ENCODE measurements at regions not wholly inside any gene's neighbourhood (a gene's known extent, or its start where the extent isn't known, plus 50 kb on each side); places are given as distances from the start of the nearest gene placed in this dataset.

DNA sequence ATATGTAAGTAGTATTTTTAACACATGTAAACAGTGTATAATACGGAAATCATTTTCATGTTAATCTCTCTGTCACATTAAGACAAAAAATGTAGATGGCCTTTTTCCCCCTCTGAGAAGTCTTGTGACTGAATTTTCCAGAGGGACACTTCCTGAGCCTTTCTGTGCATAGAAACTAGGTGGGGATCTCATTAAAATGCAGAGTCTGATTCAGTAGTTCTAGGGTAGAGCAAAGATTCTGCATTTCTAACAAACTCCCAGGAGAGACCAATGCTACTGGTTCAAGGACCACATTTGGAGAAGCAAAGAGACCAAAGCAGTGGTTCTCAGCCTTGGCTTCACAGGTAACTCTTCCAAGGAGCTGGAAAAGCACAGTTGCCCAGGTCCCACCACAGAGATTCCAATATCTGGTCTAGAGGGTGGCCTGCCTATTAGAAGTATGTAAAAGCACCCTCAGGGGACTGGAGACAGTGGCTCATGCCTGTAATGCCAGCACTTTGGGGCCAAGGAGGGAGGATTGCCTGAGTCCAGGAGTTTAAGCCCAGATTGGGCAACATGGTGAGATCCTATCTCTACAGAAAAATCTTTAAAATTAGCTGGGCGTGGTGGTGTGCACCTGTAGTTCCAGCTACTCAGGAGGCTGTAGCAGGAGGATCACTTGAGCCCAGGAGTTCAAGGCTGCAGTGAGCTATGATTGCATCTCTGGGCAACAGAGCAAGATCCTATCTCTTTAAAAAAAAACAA is 378.5 kb downstream of the KIF16B start:
- no peak overlapping the region for H3K4me3 ChIP-seq (ENCODE audit: low read depth, low read length)
- DNase-seq (ENCODE audit: low read depth) = no peak
- TF ChIP-seq POLR2A (IDR thresholded peaks at IDR 0.05; ENCODE audit: extremely low read depth, insufficient read length) (no peak), MYC (IDR thresholded peaks at IDR 0.05; ENCODE audit: low read depth, low read length) (no peak)
- TF ChIP-seq, protein P1, sequence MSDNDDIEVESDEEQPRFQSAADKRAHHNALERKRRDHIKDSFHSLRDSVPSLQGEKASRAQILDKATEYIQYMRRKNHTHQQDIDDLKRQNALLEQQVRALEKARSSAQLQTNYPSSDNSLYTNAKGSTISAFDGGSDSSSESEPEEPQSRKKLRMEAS (IDR thresholded peaks at IDR 0.05; ENCODE audit: low read depth, low read length) = no peak
- TF ChIP-seq, protein P2, sequence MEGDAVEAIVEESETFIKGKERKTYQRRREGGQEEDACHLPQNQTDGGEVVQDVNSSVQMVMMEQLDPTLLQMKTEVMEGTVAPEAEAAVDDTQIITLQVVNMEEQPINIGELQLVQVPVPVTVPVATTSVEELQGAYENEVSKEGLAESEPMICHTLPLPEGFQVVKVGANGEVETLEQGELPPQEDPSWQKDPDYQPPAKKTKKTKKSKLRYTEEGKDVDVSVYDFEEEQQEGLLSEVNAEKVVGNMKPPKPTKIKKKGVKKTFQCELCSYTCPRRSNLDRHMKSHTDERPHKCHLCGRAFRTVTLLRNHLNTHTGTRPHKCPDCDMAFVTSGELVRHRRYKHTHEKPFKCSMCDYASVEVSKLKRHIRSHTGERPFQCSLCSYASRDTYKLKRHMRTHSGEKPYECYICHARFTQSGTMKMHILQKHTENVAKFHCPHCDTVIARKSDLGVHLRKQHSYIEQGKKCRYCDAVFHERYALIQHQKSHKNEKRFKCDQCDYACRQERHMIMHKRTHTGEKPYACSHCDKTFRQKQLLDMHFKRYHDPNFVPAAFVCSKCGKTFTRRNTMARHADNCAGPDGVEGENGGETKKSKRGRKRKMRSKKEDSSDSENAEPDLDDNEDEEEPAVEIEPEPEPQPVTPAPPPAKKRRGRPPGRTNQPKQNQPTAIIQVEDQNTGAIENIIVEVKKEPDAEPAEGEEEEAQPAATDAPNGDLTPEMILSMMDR (IDR thresholded peaks at IDR 0.05; ENCODE audit: low read depth, low read length) = no peak

DNA sequence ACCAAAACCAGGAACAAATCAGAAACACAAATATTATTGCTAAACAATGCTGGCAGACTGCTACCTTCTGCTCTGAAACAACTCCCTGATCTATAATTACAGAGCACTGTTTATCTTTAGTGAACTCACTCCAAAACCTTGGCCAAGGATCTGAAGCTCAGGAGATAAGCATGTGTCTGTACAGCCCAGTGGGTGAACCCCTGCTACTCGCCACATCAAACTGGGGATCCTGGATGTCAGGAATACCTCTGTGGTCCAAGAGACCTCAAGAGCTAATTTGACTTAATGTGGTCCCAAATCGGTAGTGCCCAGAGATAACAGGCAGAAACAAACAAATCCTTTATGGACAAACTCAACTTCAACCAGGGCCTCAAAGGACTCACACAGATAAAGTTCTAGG is 381.8 kb downstream of the KIF16B start:
- TF ChIP-seq MYC (IDR thresholded peaks at IDR 0.05; ENCODE audit: low read depth, low read length) (no peak), POLR2A (IDR thresholded peaks at IDR 0.05; ENCODE audit: extremely low read depth, insufficient read length) (no peak)
- TF ChIP-seq, protein P2 (IDR thresholded peaks at IDR 0.05; ENCODE audit: low read depth, low read length) = no peak
- TF ChIP-seq, protein P1 (IDR thresholded peaks at IDR 0.05; ENCODE audit: low read depth, low read length) = no peak
- DNase-seq (ENCODE audit: low read depth) = no peak
- no peak overlapping the region for H3K4me3 ChIP-seq (ENCODE audit: low read depth, low read length)

DNA sequence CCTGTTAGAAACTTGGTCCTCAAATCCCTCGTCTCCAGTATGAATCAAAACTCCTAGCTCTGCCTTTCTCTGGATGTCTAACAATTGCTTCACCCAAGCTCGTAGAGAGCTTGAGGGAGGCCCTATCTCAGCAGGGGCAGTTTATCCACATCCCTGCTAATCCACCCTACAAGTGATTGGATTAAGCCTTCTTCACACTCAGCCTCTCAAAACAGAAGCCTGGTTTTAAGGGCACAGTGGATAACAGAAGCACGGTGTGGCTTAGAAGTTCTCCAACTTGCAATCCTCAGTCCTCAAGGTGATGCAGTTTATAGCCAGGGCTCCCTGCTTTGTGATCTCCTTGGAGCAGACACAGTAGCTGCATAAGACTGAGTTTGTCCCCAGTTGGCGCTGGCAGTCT is 383.9 kb downstream of the KIF16B start:
- TF ChIP-seq, protein P2 (IDR thresholded peaks at IDR 0.05; ENCODE audit: low read depth, low read length) = no peak
- TF ChIP-seq POLR2A (IDR thresholded peaks at IDR 0.05; ENCODE audit: extremely low read depth, insufficient read length) (no peak), MYC (IDR thresholded peaks at IDR 0.05; ENCODE audit: low read depth, low read length) (no peak)
- TF ChIP-seq, protein P1 (IDR thresholded peaks at IDR 0.05; ENCODE audit: low read depth, low read length) = no peak
- DNase-seq (ENCODE audit: low read depth) = no peak
- H3K4me3 ChIP-seq (ENCODE audit: low read depth, low read length) = no peak overlapping the region

DNA sequence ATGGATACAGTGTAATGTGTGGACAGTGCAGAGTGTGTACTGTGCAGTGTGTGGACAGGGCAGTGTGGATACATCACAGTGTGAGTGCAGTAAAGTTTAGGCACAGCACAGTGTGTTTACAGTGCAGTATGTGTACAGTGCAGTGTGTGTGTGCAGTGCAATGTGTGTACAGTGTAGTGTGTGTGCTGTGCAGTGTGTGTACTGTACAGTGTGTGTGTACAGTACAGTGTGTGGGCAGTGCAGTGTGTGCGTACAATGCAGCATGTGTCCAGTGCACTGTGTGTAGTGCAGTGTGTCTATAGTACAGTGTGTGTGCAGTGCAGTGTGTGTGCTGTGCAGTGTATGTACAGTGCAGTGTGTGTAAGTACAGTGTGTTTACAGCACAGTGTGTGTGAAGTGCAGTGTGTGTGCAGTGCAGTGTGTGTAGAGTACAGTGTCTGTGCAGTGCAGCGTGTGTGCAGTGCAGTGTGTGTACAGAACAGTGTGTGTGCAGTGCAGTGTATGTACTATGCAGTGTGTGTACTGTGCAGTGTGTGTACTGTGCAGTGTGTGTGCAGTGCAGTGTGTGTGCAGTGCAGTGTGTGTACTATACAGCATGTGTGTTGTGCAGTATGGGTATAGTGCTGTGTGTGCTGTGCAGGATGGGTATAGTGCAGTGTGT is 385.2 kb downstream of the KIF16B start:
- H3K4me3 ChIP-seq (ENCODE audit: low read depth, low read length) = no peak overlapping the region
- TF ChIP-seq POLR2A (IDR thresholded peaks at IDR 0.05; ENCODE audit: extremely low read depth, insufficient read length) (no peak), MYC (IDR thresholded peaks at IDR 0.05; ENCODE audit: low read depth, low read length) (no peak)
- TF ChIP-seq, protein P1 (IDR thresholded peaks at IDR 0.05; ENCODE audit: low read depth, low read length) = no peak
- TF ChIP-seq, protein P2 (IDR thresholded peaks at IDR 0.05; ENCODE audit: low read depth, low read length) = no peak
- DNase-seq (ENCODE audit: low read depth) = no peak

DNA sequence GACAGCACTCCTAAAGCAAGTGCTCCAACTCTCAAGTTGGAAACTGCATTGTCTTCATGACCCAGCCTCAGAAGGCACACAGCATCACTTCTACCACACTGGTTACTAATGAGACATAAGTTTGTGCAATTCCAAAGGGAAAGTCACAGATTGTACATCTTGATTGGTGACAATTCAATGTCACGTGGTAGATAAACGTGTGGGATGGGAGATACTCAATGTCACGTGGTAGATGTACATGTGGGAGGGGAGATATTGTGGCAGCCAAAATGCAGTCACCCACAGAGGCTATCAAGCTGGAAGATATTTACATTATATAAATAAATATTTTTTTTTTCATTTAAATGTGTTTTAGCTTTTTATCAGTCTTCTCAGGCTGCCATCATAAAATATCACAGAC is 393.3 kb downstream of the KIF16B start:
- no peak for DNase-seq (ENCODE audit: low read depth)
- TF ChIP-seq, protein P2 (IDR thresholded peaks at IDR 0.05; ENCODE audit: low read depth, low read length) = no peak
- no peak for TF ChIP-seq MYC (IDR thresholded peaks at IDR 0.05; ENCODE audit: low read depth, low read length)
- no peak for TF ChIP-seq POLR2A (IDR thresholded peaks at IDR 0.05; ENCODE audit: extremely low read depth, insufficient read length)
- TF ChIP-seq, protein P1 (IDR thresholded peaks at IDR 0.05; ENCODE audit: low read depth, low read length) = no peak
- H3K4me3 ChIP-seq (ENCODE audit: low read depth, low read length) = no peak overlapping the region

All from NB4 (cell line).